ENCODE measurements at regions not wholly inside any gene's neighbourhood (a gene's known extent, or its start where the extent isn't known, plus 50 kb on each side); places are given as distances from the start of the nearest gene placed in this dataset.

GRCh38 chr2:8576525-8577167 lies 105.2 kb upstream of the ID2 start:
- DNase-seq (ENCODE audit: low read depth), result no peak
- TF ChIP-seq CTCF (conservative IDR thresholded peaks at IDR 0.05; ENCODE audit: low read depth, low read length), result no peak
- no peak overlapping the region for H3K4me3 ChIP-seq (ENCODE audit: low read depth, low read length)

GRCh38 chr2:8577573-8577972 lies 104.3 kb upstream of the ID2 start:
- DNase-seq (ENCODE audit: low read depth), result no peak
- H3K4me3 ChIP-seq (ENCODE audit: low read depth, low read length), result no peak overlapping the region
- TF ChIP-seq CTCF (conservative IDR thresholded peaks at IDR 0.05; ENCODE audit: low read depth, low read length), result no peak

GRCh38 chr2:8578335-8579244 lies 103.3 kb upstream of the ID2 start:
- no peak for DNase-seq (ENCODE audit: low read depth)
- no peak overlapping the region for H3K4me3 ChIP-seq (ENCODE audit: low read depth, low read length)
- TF ChIP-seq CTCF (conservative IDR thresholded peaks at IDR 0.05; ENCODE audit: low read depth, low read length), result no peak

- H3K4me3 ChIP-seq (ENCODE audit: low read depth, low read length), result no peak overlapping the region
- TF ChIP-seq CTCF (conservative IDR thresholded peaks at IDR 0.05; ENCODE audit: low read depth, low read length), result no peak
- no peak for DNase-seq (ENCODE audit: low read depth)
Observed at GRCh38 chr2:8579485-8580085, 102.3 kb upstream of the ID2 start.

GRCh38 chr2:8580316-8581233 lies 101.3 kb upstream of the ID2 start:
- TF ChIP-seq CTCF (conservative IDR thresholded peaks at IDR 0.05; ENCODE audit: low read depth, low read length), result no peak
- no peak for DNase-seq (ENCODE audit: low read depth)
- H3K4me3 ChIP-seq (ENCODE audit: low read depth, low read length), result no peak overlapping the region

- no peak for TF ChIP-seq CTCF (conservative IDR thresholded peaks at IDR 0.05; ENCODE audit: low read depth, low read length)
Observed at GRCh38 chr2:8581234-8581561, 100.7 kb upstream of the ID2 start.

More at GRCh38 chr2:8581234-8581561, 100.7 kb upstream of the ID2 start:
- DNase-seq (ENCODE audit: low read depth), result no peak
- H3K4me3 ChIP-seq (ENCODE audit: low read depth, low read length), result no peak overlapping the region

Measured in epithelial cell of proximal tubule (primary cell).